Hepatocyte (in vitro differentiated cells): ENCODE measurements at regions not wholly inside any gene's neighbourhood (a gene's known extent, or its start where the extent isn't known, plus 50 kb on each side); places are given as distances from the start of the nearest gene placed in this dataset.
"Not testable (repeated sequence)": the region's sequence is repeated elsewhere in the genome, so short reads cannot be mapped to it uniquely, and the experiment has no call there.

Experiments
- DNase-seq: peaks from one replicate; pipeline ENCODE4 v3.0.0-alpha.2; 2016; ENCODE audit warnings: low spot score
- H2AFZ ChIP-seq: fragments of 200-600 bp; sonication (generic); 2 replicates; pipeline ENCODE4 v1.6.0; 2016; ENCODE audit warnings: antibody characterized with exemption, mild to moderate bottlenecking
- H3K27ac ChIP-seq: fragments of 200-600 bp; sonication (generic); 2 replicates; pipeline ENCODE4 v1.5.1; 2016; ENCODE audit warnings: mild to moderate bottlenecking
- H3K27me3 ChIP-seq: fragments of 200-600 bp; sonication (generic); 2 replicates; pipeline ENCODE4 v1.6.1; 2016
- H3K36me3 ChIP-seq: fragments of 200-600 bp; sonication (generic); replicated peaks from 2 replicates; pipeline ENCODE4 v1.5.1; 2016; ENCODE audit warnings: low read depth; ENCODE audit not compliant: insufficient read depth
- H3K4me1 ChIP-seq: fragments of 200-600 bp; sonication (generic); 2 replicates; pipeline ENCODE4 v1.5.1; 2016; ENCODE audit warnings: mild to moderate bottlenecking, moderate library complexity; ENCODE audit not compliant: insufficient read depth
- H3K4me2 ChIP-seq: fragments of 200-600 bp; sonication (generic); 2 replicates; pipeline ENCODE4 v1.6.0; 2016
- H3K4me3 ChIP-seq: fragments of 200-600 bp; sonication (generic); 2 replicates; pipeline ENCODE4 v1.5.1; 2016; ENCODE audit warnings: mild to moderate bottlenecking
- H3K79me2 ChIP-seq: fragments of 200-600 bp; sonication (generic); 2 replicates; pipeline ENCODE4 v1.6.0; 2017; ENCODE audit warnings: mild to moderate bottlenecking
- H3K9me2 ChIP-seq: fragments of 200-600 bp; sonication (generic); replicated peaks from 2 replicates; pipeline ENCODE4 v1.6.0; 2017; ENCODE audit warnings: mild to moderate bottlenecking; ENCODE audit not compliant: insufficient read depth
- H3K9me3 ChIP-seq: fragments of 200-600 bp; sonication (generic); 2 replicates; pipeline ENCODE4 v1.5.1; 2016; ENCODE audit warnings: low read depth, mild to moderate bottlenecking
- H4K20me1 ChIP-seq: fragments of 200-600 bp; sonication (generic); 2 replicates; pipeline ENCODE4 v1.6.0; 2016; ENCODE audit warnings: mild to moderate bottlenecking; ENCODE audit not compliant: insufficient read depth, poor library complexity, severe bottlenecking
- EZH2 ChIP-seq: fragments of 200-600 bp; sonication (generic); IDR thresholded peaks from 2 replicates; pipeline ENCODE4 v1.6.1; 2016; ENCODE audit warnings: antibody characterized with exemption, mild to moderate bottlenecking, borderline replicate concordance
- EZH2phosphoT487 ChIP-seq: fragments of 200-600 bp; sonication (generic); IDR thresholded peaks from one replicate; pipeline ENCODE4 v1.6.1; 2018; ENCODE audit warnings: antibody characterized with exemption, mild to moderate bottlenecking, low read depth, moderate library complexity; ENCODE audit not compliant: unreplicated experiment, severe bottlenecking
- WGBS: methylation state at CpG from one replicate; pipeline ENCODE4 v1.1.6; 2016; ENCODE audit warnings: low lambda C conversion rate; ENCODE audit errors: missing lambda C conversion rate; 5-methylcytosine and 5-hydroxymethylcytosine counted together
- TF ChIP-seq, protein P1 (sequence below): fragments of 200-600 bp; sonication (generic); IDR thresholded peaks from 2 replicates; pipeline ENCODE4 v1.5.1; 2016; ENCODE audit warnings: antibody characterized with exemption, mild to moderate bottlenecking; ENCODE audit not compliant: poor library complexity

DNA sequence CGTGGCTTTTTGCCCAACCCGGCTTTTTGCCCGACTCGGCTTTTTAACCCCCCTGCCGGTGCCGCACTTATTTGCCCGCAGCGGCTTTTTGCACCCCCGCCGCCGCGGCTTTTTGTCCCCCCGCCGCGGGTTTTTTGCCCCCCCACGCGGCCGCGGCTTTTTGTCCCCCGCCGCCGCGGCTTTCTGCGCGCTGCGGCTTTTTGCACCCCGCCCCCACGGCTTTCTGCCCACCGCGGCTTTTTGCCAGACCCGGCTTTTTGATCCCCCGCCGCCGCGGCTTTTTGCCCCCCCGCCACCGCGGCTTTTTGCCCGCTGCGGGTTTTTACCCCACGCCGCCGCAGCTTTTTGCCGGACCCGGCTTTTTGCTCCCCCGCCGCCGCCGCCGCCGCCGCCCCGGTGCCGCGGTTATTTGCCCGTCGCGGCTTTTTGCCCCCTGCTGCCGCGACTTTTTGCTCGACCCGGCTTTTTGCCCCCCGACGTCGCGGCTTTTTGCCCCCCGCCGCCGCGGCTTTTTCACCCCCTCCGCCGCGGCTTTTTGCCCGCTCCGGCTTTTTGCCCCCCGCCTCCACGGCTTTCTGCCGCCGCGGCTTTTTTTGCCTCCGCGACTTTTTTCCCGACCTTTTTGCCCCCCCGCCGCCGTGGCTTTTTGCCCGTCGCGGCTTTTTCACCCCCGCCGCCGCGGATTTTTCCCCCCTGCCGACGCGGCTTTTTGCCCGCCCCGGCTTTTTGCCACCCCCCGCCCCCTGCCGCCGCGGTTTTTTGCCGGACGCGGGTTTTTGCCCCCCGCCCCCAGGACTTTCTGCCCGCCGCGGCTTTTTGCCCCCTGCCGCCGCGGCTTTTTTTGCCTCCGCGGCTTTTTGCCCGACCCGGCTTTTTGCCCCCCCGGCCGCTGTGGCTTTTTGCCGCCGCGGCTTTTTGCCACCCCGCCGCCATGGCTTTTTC is 2786.5 kb downstream of the RPIA start:
- peak overlapping the region; percentile 46 for H3K4me2 ChIP-seq
- no peak overlapping the region for H3K4me3 ChIP-seq
- H3K79me2 ChIP-seq: no peaks in the 10 kb centered on the region
- H3K9me2 ChIP-seq: no peaks in the 10 kb centered on the region
- no peaks in the 10 kb centered on the region for H3K4me1 ChIP-seq
- WGBS: 82% methylated on average over 113 of the region's 123 CpGs
- no peak overlapping the region for H2AFZ ChIP-seq
- no peaks in the 10 kb centered on the region for H3K27me3 ChIP-seq
- DNase-seq: peak; percentile 46
- TF ChIP-seq EZH2 (peak; percentile 90), EZH2phosphoT487 (peak; percentile 33)
- TF ChIP-seq, protein P1, sequence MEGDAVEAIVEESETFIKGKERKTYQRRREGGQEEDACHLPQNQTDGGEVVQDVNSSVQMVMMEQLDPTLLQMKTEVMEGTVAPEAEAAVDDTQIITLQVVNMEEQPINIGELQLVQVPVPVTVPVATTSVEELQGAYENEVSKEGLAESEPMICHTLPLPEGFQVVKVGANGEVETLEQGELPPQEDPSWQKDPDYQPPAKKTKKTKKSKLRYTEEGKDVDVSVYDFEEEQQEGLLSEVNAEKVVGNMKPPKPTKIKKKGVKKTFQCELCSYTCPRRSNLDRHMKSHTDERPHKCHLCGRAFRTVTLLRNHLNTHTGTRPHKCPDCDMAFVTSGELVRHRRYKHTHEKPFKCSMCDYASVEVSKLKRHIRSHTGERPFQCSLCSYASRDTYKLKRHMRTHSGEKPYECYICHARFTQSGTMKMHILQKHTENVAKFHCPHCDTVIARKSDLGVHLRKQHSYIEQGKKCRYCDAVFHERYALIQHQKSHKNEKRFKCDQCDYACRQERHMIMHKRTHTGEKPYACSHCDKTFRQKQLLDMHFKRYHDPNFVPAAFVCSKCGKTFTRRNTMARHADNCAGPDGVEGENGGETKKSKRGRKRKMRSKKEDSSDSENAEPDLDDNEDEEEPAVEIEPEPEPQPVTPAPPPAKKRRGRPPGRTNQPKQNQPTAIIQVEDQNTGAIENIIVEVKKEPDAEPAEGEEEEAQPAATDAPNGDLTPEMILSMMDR: no peak
- H4K20me1 ChIP-seq: no peaks in the 10 kb centered on the region
- no peak overlapping the region for H3K27ac ChIP-seq
- peaks cover 5% of the 10 kb centered on the region for H3K9me3 ChIP-seq
- H3K36me3 ChIP-seq: no peaks in the 10 kb centered on the region

DNA sequence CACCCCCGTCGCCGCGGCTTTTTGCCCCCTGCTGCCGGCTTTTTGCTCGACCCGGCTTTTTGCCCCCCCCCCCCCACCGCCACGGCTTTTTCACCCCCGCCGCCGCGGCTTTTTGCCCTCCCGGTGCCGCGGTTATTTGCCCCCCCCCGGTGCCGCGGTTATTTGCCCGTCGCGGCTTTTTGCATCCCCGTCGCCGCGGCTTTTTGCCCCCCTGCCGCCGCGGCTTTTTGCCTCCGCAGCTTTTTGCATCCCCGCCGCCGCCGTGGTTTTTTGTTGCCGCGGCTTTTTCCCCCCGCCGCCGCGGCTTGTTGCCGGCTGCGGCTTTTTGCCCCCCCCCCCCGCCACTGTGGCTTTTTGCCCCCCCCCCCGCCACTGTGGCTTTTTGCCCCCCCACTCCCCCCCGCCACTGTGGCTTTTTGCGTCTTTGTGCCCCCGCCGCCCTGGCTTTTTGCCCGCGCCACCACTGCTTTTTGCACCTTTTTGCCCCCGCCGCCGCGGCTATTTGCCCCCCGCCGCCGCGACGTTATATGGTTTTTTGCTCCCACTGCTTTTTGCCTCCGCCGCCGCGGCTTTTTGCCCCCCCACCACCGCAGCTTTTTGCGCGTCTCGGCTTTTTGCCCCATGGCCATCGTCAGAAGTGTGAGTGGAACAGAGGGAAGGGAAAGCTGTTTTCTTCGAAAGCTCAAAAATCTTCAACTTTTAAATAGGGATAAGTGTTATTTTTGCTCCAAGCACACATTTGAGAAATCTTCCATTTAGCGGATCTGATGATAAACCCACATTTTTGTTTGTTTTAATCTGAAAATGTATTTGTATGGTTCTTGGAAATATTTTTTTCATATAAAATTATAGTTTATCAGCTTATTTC is 2787.6 kb downstream of the RPIA start:
- not testable (repeated sequence) for H3K27me3 ChIP-seq, H3K27ac ChIP-seq, H4K20me1 ChIP-seq, H3K4me1 ChIP-seq, H3K9me3 ChIP-seq, H2AFZ ChIP-seq, H3K79me2 ChIP-seq, H3K4me3 ChIP-seq, H3K9me2 ChIP-seq, H3K36me3 ChIP-seq, H3K4me2 ChIP-seq
- 91% methylated on average over 26 of the region's 70 CpGs for WGBS
- DNase-seq: peak; percentile 4

DNA sequence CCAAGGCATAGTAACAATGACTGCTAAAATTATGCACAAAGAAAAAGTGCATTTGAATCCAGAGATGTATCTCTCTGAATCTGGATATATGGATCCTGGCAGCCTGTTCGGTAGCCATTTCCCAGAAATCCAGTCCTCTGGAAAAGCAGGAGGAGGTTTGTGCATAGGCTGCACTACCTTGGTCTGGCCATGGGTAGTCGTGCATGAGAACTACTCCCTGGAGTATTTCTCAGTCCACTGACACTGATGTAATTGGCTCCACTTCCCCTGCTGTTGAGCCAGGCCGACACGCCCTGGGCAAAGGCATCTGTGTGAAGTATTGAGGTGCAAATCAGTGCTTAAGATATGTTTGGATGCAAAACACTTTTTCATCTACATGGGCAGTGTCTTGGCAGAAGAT is 2793.8 kb downstream of the RPIA start:
- H2AFZ ChIP-seq, H3K4me1 ChIP-seq, H3K79me2 ChIP-seq, H3K4me3 ChIP-seq, H3K27ac ChIP-seq, H3K9me3 ChIP-seq, H3K36me3 ChIP-seq, H4K20me1 ChIP-seq, H3K9me2 ChIP-seq, DNase-seq, H3K4me2 ChIP-seq, H3K27me3 ChIP-seq: not testable (repeated sequence)
- 54% methylated on average over 4 of the region's 4 CpGs for WGBS

DNA sequence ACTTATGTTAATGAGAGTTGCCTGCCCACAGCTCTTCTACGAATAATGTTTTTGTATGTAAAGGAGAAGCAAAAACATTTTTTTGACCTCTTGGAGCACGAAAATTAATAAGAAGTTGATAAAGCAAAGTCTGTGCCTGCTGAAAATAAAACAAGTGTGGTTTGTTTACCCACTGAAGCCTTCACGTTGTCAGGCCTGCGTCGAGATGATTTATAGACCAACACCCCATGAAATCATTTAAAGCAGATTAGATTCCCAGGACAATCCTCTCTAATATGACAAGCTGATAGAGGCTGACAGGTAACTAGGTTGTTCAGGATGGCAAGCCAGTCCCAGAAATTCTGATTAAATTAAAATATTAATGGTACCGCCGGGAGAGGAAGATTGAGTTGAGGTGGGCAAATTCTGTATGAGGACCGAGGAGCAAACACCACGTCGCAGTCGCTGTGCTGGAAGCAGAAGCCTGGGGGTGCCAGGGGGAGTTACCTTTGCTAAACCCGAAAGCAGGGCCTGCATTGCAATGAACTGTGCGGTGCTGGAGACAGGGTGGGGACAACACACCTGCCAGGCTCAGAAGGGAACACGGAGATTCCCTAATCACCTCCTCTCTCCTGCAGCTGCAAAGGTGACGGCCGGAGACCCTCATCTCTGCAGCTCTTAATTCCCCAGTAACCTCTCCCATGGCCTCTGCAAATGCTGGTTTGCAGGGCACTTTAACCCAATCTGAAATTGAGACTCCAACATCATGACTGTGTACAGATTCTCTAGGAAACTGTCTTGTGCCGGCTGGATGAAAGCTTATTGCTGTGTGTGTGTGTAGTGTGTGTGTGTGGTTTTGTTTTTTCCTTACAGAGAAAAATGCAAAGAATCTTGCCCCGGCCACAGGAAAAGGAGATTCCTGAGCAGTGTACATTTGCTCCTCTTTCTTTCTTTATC is 2805.9 kb downstream of the RPIA start:
- H4K20me1 ChIP-seq: not testable (repeated sequence)
- 74% methylated on average over 18 of the region's 18 CpGs for WGBS

DNA sequence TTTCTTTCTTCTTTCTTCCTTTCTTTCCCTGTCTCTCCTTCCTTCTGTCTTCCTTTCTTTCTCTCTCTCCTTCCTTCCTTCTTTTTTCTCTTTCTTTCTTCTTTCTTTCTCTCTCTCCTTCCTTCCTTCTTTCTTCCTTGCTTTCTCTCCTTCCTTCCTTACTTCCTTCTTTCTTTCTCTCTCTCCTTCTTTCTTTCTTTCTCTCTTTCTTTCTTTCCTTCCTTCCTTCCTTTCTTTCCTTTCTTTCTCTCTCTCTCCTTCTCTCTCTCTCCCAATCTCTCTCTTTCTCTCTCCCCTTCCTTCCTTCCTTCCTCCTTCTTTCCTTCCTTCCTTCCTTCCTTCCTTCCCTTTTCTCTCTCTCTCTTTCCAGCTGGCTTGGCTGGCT is 2806.6 kb downstream of the RPIA start:
- H2AFZ ChIP-seq, H3K36me3 ChIP-seq, H3K4me2 ChIP-seq, H3K79me2 ChIP-seq, H3K9me2 ChIP-seq, H4K20me1 ChIP-seq, H3K27ac ChIP-seq, H3K4me3 ChIP-seq, DNase-seq, H3K4me1 ChIP-seq, H3K9me3 ChIP-seq, H3K27me3 ChIP-seq: not testable (repeated sequence)

More for the DNA sequence above, 2805.9 kb downstream of the RPIA start:
- H3K4me2 ChIP-seq, H3K27ac ChIP-seq, H3K9me2 ChIP-seq, H3K4me3 ChIP-seq, H3K4me1 ChIP-seq, H2AFZ ChIP-seq, H3K36me3 ChIP-seq, H3K79me2 ChIP-seq, H3K27me3 ChIP-seq, H3K9me3 ChIP-seq: not testable (repeated sequence)
- DNase-seq: peak; percentile 3

DNA sequence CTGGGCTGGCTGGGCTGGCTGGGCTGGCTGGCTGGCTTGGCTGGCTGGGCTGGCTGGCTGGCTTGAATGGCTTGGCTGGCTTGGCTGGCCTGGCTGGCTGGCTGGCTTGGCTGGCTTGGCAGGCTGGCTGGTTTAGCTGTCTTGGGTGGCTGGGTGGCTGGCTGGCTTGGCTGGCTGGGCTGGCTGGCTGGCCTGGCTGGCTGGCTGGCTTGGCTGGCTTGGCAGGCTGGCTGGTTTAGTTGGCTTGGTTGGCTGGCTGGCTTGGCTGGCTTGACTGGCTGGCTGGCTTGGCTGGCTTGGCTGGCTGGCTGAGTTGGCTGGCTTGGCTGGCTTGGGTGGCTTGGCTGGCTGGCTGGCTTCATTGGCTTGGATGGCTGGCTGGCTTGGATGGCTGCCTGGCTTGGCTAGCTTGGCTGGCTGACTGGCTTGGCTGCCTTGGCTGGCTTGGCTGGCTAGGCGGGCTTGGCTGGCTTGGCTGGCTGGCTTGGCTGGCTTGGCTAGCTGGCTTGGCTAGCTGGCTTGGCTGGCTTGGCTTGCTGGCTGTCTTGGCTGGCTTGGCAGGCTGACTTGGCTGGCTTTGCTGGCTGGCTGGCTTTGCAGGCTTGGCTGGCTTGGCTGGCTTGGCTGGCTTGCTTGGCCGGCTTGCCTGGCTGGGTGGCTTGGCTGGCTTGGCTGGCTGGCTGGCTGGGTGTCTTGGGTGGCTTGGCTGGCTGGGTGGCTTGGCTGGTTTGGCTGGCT is 2807.2 kb downstream of the RPIA start:
- H3K36me3 ChIP-seq, H3K79me2 ChIP-seq, H3K9me2 ChIP-seq, H3K4me3 ChIP-seq, H4K20me1 ChIP-seq, H3K4me1 ChIP-seq, H3K4me2 ChIP-seq, H3K9me3 ChIP-seq, H3K27ac ChIP-seq, H3K27me3 ChIP-seq, H2AFZ ChIP-seq: not testable (repeated sequence)
- DNase-seq: peak; percentile 30
- 67% methylated on average over 2 of the region's 2 CpGs for WGBS
